ENCODE measurements at regions not wholly inside any gene's neighbourhood (a gene's known extent, or its start where the extent isn't known, plus 50 kb on each side); places are given as distances from the start of the nearest gene placed in this dataset.

DNA sequence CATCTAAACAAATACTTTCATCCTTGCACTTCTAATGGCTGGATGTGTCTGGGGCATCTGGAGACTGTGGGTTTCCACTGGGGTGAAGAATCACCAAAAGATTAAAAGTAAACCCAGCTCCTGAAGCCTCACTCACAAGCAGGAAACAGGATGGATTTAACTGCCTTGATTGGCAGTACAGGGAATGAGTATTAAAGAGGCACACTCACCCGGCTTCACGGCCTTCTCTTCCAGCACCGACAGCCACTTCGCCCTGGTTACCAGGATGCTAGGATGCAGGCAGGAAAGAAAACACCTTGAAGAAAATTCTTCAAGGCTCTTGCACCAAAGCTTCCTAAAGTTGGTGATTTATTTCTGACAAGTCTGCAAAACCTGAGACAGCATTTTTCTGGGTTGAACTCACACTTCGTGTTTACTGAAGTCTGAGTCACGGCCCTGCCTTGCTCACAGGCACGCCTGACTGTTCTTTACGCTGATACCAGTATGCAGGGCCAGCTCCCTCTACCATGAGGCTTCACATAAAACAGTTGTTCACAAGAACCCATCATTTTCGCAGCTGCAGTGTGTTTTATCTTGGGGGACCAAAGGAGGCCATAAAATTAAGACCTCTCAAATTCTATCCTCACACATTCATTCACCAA, 56.5 kb upstream of the ZNF354A start:
- H3K36me3 ChIP-seq, result no peaks in the 10 kb centered on the region
- ATAC-seq (no peak), DNase-seq (no peak)
- 72 to 77% (median 74%) methylated on average over 9 of the region's 9 CpGs for WGBS, 4 donors
- no peak overlapping the region for H3K27ac ChIP-seq
- no peaks in the 10 kb centered on the region for H3K9me3 ChIP-seq
- H3K27me3 ChIP-seq, result peaks cover 0 to 10% (median 0%) of the 10 kb centered on the region in 9 donors
- intact Hi-C loops (cut with DNase I), result no loop called here
- no peak overlapping the region for H3K4me3 ChIP-seq
- no peaks in the 10 kb centered on the region for H3K4me1 ChIP-seq
- TF ChIP-seq, protein P1, sequence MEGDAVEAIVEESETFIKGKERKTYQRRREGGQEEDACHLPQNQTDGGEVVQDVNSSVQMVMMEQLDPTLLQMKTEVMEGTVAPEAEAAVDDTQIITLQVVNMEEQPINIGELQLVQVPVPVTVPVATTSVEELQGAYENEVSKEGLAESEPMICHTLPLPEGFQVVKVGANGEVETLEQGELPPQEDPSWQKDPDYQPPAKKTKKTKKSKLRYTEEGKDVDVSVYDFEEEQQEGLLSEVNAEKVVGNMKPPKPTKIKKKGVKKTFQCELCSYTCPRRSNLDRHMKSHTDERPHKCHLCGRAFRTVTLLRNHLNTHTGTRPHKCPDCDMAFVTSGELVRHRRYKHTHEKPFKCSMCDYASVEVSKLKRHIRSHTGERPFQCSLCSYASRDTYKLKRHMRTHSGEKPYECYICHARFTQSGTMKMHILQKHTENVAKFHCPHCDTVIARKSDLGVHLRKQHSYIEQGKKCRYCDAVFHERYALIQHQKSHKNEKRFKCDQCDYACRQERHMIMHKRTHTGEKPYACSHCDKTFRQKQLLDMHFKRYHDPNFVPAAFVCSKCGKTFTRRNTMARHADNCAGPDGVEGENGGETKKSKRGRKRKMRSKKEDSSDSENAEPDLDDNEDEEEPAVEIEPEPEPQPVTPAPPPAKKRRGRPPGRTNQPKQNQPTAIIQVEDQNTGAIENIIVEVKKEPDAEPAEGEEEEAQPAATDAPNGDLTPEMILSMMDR (IDR thresholded peaks at IDR 0.05), result no peak
- TF ChIP-seq POLR2A (IDR thresholded peaks at IDR 0.05), result no peak

DNA sequence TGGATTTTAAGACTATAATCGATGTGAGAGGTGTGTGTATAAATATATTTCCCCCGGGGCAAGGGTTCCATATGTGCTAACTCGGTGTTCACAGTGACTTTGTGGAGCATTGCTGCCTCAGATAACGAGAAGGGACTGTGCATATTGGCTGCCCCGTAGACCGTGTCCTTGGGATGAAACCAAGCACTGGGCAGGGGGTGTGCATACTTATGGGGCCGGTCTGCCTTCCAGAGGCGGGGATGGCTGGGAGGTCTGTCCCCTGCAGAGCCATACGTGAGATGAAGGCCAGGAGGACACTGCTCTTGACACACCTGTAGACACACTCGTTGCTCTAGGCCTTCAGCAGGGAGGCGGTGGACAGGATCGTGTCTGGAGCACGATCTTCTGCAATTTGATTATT, 56.0 kb upstream of the ZNF354A start:
- intact Hi-C loops (cut with DNase I), result no loop called here
- no peak for ATAC-seq
- peaks cover 0 to 16% (median 0%) of the 10 kb centered on the region in 9 donors for H3K27me3 ChIP-seq
- H3K4me1 ChIP-seq, result no peaks in the 10 kb centered on the region
- no peak for TF ChIP-seq POLR2A (IDR thresholded peaks at IDR 0.05)
- TF ChIP-seq, protein P1 (IDR thresholded peaks at IDR 0.05), result no peak
- no peak for DNase-seq
- H3K4me3 ChIP-seq, result no peak overlapping the region
- H3K36me3 ChIP-seq, result no peaks in the 10 kb centered on the region
- no peak overlapping the region for H3K27ac ChIP-seq
- 78 to 85% (median 80%) methylated on average over 10 to 13 of the region's 13 CpGs for WGBS, 4 donors
- no peaks in the 10 kb centered on the region for H3K9me3 ChIP-seq

DNA sequence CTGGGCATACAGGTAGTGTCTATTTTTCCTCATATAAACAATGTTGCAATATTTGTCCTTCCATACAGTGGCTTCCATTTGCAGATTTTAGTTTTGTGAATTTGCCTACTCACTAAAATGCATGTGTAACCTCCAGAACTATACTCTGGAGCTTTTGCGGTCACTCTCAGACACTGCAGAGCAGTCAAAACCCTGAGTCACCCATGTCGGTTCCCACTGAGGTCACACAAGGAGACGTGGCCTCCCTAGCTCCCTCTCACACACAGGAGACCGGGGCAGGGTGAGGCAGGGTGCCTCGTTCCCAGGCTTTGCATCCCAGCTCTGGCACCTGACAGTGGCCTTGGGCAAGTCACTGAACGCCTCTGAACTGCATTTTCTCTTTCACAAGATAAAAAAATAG, 55.5 kb upstream of the ZNF354A start:
- Histone ChIP-seq H3K27me3 (peaks cover 0 to 18% (median 0%) of the 10 kb centered on the region in 9 donors), H3K9me3 (no peaks in the 10 kb centered on the region), H3K4me3 (no peak overlapping the region), H3K36me3 (no peaks in the 10 kb centered on the region), H3K27ac (no peak overlapping the region), H3K4me1 (no peaks in the 10 kb centered on the region)
- 60 to 83% (median 71%) methylated on average over 4 to 6 of the region's 6 CpGs for WGBS, 4 donors
- DNase-seq (no peak), ATAC-seq (no peak)
- TF ChIP-seq POLR2A (IDR thresholded peaks at IDR 0.05), result no peak
- TF ChIP-seq, protein P1 (IDR thresholded peaks at IDR 0.05), result no peak
- intact Hi-C loops (cut with DNase I), result no loop called here

DNA sequence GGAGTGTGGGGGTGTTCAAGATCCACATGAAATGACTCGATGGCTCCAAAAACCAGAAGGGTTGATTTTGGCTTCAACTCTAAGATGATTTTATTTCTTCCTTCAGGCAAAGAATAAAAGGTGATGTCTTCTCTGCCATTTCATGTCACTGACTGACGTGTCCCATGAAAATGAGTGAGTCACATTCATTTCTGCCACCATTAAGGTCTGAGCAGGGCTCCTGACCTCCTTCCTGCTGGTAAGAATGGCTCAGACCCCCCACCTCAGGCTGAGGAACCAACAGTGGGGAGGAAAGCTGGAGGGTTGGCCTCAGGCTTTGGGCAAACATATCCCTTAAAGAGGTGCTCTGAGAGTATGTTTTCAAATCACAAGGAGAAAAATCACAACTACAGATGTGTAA, 53.9 kb upstream of the ZNF354A start:
- no peak overlapping the region for H3K4me3 ChIP-seq
- H3K4me1 ChIP-seq, result no peaks in the 10 kb centered on the region
- H3K27me3 ChIP-seq, result peaks cover 0 to 18% (median 0%) of the 10 kb centered on the region in 9 donors
- no peaks in the 10 kb centered on the region for H3K36me3 ChIP-seq
- ATAC-seq (no peak), DNase-seq (no peak)
- intact Hi-C loops (cut with DNase I), result no loop called here
- H3K27ac ChIP-seq, result no peak overlapping the region
- TF ChIP-seq, protein P1 (IDR thresholded peaks at IDR 0.05), result no peak
- TF ChIP-seq POLR2A (IDR thresholded peaks at IDR 0.05), result no peak
- no peaks in the 10 kb centered on the region for H3K9me3 ChIP-seq
- 72 to 92% (median 82%) methylated on average over 2 of the region's 2 CpGs for WGBS, 4 donors

All from heart left ventricle (tissue), 16 donors.